T-helper 2 cell treated with Interferon-gamma antibody and Interleukin-4, amounts not matched to agents 100 ng/mL and 5 ng/mL, for 36 hours (primary cell): ENCODE measurements at regions not wholly inside any gene's neighbourhood (a gene's known extent, or its start where the extent isn't known, plus 50 kb on each side); places are given as distances from the start of the nearest gene placed in this dataset.
"Not testable (repeated sequence)": the region's sequence is repeated elsewhere in the genome, so short reads cannot be mapped to it uniquely, and the experiment has no call there.

ENCODE experiments used
- intact Hi-C: fragments of 100-400 bp; cut with micrococcal nuclease; formaldehyde crosslinking; loops from one replicate; pipeline ENCODE4 v1.15.1; 2023

- intact Hi-C loops: no loop called here
Measured at GRCh38 chr11:122604621-122605020, 50.9 kb upstream of the UBASH3B start.

GRCh38 chr11:122601141-122602125 is 54.1 kb upstream of the UBASH3B start:
- intact Hi-C loops: no loop called here

GRCh38 chr11:122600290-122600689 is 55.2 kb upstream of the UBASH3B start:
- intact Hi-C loops: no loop called here

- intact Hi-C loops: no loop called here
Measured at GRCh38 chr11:122599434-122599833, 56.1 kb upstream of the UBASH3B start.

- intact Hi-C loops: no loop called here
Measured at GRCh38 chr11:122598971-122599370, 56.6 kb upstream of the UBASH3B start.

- intact Hi-C loops: no loop called here
Measured at GRCh38 chr11:122597511-122597910, 58.0 kb upstream of the UBASH3B start.

- intact Hi-C loops: no loop called here
Measured at GRCh38 chr11:122594986-122595645, 60.4 kb upstream of the UBASH3B start.

- intact Hi-C loops: no loop called here
Measured at GRCh38 chr11:122593473-122594420, 61.8 kb upstream of the UBASH3B start.

- intact Hi-C loops: no loop called here
Measured at GRCh38 chr11:122592641-122593040, 62.9 kb upstream of the UBASH3B start.

GRCh38 chr11:122584670-122585069 is 70.9 kb upstream of the UBASH3B start:
- intact Hi-C loops: no loop called here

- intact Hi-C loops: loop anchor here (1.0 to 2.0 kb wide), 4 partner anchors 49 to 274 kb away; no protein-coding TSS in a partner anchor
Measured at GRCh38 chr11:122580071-122580470, 75.5 kb upstream of the UBASH3B start.

GRCh38 chr11:122578171-122578825 is 77.2 kb upstream of the UBASH3B start:
- intact Hi-C loops: no loop called here

GRCh38 chr11:122572592-122572991 is 82.9 kb upstream of the UBASH3B start:
- intact Hi-C loops: no loop called here

- intact Hi-C loops: no loop called here
Measured at GRCh38 chr11:122563761-122564160, 91.8 kb upstream of the UBASH3B start.

- intact Hi-C loops: no loop called here
Measured at GRCh38 chr11:122559734-122560382, 95.7 kb upstream of the UBASH3B start.

- intact Hi-C loops: not testable (repeated sequence)
Measured at GRCh38 chr11:122559218-122559617, 96.3 kb upstream of the UBASH3B start.

- intact Hi-C loops: not testable (repeated sequence)
Measured at GRCh38 chr11:122557163-122557562, 98.4 kb upstream of the UBASH3B start.

GRCh38 chr11:122556605-122557004 is 98.9 kb upstream of the UBASH3B start:
- intact Hi-C loops: no loop called here

GRCh38 chr11:122538060-122538459 is 117.5 kb upstream of the UBASH3B start:
- intact Hi-C loops: no loop called here

GRCh38 chr11:122524898-122525297 is 130.6 kb upstream of the UBASH3B start:
- intact Hi-C loops: no loop called here
